ENCODE measurements at regions not wholly inside any gene's neighbourhood (a gene's known extent, or its start where the extent isn't known, plus 50 kb on each side); places are given as distances from the start of the nearest gene placed in this dataset.
A peak's percentile ranks its signal among the peaks of the same experiment; 100 is the strongest.
"Not testable (repeated sequence)": the region's sequence is repeated elsewhere in the genome, so short reads cannot be mapped to it uniquely, and the experiment has no call there.

DNA sequence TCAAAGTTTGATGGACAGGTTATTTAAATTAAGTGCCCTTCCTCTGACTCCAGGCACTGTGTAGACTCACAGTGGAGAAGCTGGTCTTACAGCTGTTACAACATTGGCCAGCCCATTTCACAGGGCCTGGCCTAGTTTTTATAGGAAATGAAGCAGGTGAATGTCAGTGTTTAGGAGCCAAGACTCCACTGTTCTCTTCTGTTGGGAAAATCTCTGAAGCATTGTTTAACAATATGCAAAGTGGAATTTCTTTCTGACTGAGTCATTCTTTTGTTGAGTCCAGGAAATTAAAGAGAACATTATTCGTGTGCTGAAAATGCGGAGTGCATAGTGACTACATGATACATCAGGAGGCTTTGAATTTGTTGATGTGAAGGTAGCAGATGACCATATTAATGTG lies 64.7 kb downstream of the ARRDC4 start:
- DNase-seq = no peak

DNA sequence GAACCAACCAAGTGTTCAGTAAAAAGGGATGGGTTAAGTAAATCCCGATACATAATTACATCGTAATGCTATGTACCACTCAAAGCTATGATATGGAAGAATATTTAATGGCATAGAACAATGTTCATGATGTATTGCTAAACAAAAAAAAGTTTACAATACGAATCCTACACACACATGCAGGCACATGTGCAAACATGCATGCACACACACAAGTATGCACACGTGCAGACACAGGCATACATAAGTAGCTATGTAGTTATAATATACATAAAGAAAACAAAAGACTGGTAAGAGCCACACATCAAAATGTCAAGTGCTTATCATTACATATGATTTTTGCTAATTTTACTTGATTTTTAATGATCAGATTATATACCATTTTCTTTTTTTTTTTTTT lies 74.2 kb downstream of the ARRDC4 start:
- DNase-seq = no peak

DNA sequence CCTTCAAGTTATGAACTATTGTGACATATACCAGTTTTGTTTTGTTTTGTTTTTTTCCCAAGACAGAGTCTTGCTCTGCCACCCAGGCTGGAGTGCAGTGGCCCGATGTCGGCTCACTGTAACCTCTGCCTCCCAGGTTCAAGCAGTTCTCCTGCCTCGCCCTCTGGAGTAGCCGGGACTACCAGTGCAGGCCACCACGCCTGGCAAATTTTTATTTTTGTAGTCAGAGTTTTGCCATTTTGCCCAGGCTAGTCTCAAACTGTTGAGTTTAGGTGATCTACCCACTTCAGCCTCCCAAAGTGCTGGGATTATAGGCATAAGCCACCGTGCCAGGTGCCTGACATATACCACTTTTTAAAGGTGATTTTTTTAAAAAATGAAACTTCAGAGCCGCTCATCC lies 74.6 kb downstream of the ARRDC4 start:
- no peak for DNase-seq

DNA sequence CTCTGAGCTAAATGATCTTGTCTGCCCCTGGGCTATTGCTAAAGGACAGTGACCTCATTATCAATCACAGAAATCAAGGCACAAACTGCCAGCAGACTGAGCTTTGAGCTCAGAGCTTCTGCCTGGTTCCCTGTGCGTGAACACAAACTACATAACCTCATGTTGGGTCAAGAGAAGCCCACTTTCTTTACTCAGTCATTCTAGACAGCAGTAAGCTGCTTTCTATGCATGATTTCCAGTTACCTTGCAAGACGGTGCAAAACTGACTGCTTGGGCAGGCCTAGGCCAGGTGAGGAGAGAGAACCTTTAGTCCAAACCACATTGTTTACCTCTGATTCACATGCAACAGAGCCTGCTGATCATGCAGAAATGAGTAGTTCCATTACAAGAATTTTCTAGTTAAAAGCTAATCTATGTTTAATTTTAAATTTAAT lies 75.1 kb downstream of the ARRDC4 start:
- DNase-seq = no peak

DNA sequence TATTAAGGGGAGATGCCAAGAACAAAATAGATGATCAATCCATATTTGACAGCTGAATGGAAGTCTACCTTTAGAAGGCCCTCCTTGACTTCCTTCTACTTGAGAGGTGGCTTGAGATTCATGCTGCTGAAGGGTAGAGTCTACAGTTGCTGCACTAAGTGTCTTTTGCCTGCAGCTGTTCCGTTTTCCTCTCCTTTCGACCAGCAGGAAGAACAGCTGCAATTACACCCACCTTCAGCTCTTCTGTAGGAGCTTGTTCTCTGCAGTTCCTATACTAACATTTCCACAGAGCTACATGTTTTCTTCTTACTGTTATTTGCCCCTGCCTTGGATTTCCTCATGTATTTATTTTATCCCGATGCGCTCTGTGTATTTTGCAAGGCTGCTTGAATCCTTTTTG lies 79.1 kb downstream of the ARRDC4 start:
- DNase-seq = no peak

DNA sequence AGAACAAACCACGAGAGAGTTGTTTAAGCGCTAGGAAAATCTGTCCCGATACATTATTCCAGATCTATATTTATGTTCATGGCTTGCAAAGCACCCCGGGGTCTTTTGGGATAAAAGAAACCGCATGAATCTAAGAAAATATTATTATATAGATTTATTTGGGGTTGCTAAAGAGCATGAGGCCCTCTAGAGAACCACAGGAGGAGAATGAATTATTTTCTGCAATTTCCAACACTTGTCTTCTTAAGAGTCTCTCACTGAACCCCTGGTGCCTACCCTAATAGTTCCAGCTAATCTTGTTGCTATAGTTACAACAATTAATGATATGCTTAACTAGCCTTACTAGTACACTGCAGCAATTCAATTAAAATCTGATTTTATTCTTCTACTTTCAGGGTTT lies 79.6 kb downstream of the ARRDC4 start:
- no peak for DNase-seq

DNA sequence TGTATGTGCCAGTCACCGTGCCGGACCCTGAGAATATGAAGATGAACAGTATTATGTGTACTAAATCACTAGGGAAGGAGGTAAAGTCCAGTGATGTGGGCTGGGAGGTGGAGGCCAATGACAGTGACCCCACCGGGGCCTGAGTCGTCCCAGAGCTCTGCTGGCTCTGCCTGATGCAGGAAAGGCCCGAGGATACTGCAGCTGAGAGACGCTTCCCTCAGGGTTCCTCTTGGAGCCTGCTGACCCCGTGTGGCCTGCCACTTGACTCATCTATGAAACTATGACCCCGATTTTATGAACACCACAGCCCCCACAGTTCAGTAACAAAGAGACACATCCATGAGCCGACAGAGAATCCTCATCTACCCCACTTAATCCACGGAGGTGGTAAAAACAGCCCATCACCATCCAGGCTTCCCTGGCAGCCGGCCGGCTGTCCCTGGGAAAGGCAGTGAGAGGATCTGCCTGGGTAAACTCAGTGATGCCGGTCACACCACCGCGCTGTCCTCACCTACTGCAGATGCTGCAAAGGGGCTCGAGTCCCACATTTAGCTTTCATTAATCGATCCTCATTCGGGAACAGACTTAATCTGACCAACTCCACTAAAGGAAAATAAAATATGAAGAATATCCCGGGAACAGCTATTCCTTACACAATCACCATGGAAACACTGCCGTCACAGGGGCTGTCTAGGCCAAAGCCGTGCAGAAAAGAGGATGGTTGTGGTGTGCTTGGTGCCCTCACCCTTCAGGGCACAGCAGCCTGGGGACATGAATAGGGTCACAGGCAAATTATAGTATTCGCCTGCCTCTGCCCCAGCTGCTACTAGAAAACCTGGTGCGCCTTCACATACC lies 82.9 kb downstream of the ARRDC4 start:
- no peak for DNase-seq

DNA sequence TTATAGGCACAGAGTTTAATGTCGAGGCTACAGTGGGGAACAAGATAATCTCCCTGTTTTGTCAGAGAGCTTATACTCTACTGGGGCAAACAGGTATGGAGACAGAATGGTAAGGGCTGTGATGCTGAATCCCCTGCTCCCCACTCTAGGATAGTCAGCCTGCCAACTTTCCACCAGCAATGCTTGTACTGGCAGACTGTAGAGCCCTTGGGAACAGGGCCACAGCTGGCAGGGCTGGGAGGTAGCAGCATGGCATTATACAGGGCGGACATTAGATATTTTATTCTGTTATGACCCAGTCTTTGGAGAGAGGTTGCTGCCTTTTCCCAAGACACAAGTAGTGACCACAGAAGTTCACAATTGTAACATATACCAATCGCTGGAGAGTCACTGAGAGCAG lies 91.2 kb downstream of the ARRDC4 start:
- DNase-seq = no peak

DNA sequence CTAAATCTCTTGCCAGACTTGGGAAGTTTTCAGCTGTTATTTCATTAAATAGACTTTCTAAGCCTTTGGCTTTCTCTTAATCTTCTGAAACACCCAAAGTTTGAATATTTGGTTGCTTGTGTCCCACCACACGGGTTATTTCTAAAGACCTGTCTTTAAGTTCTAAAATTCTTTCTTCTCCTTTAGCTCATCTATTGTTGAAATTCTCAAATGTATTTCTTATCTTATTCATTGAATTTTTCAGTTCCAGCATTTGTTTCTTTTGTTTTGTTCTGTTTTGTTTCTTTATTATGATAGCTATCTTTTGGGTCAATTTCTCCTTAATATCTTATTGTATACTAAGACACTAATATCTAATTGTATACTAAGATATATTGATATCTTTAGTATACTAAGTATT lies 97.0 kb downstream of the ARRDC4 start:
- no peak for DNase-seq

DNA sequence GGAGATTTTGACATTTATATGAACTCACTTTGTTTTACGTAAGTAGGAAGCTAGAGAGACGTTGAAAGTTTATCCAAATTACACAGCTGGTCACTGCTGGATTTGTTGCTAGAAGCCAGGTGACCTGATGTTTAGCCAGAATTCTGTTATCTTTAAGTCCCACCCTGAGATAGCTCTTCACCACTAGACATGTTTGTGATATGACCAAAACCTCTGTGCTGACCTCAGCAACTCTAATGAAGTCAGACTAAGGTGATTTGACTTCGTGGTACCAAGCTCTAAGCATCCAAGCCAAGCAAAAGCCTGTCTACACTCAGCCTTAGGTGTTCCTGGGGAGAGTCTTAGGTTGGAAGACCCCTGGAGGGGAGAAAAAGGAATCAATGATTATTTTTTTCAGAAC lies 102.4 kb downstream of the ARRDC4 start:
- peak; percentile 24 for DNase-seq

DNA sequence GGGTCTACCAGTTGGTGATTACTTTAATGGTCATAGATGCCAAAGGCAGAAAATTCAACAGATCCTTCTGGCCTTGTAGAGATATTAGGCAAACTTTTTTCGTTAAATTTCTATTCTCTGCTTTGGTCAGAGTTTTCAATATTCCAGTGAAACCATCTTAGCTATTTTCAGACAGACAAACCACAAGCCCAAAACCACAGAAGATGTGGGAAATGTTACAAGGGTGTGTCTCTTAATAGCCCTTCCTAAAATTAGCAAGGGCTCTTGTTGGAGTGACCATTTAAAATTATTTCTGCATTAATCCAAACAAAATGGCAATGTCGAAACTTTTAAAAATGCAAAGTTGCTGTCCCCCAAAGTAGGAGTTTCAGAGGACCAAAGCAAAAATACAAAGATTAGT lies 102.8 kb downstream of the ARRDC4 start:
- DNase-seq = peak; percentile 9

DNA sequence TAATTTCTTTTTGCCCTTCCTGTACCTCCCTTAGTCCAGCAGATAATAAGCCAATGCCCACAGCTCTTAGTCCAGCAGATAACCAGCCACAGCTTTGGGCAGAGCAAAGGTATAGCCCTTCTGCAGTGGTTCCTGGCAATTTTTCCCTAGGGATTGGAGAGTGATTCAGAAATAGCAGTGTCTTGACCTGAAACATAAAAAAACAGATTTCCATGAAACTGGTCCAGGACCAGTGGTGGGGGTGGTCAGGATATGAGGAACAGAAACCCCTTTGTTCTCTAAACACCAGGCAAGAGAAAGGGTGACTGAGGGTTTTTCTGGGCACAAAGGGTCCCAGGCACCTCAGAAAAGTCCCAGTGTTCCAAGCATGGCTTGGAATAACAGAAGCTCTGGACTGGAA lies 103.4 kb downstream of the ARRDC4 start:
- DNase-seq = no peak

DNA sequence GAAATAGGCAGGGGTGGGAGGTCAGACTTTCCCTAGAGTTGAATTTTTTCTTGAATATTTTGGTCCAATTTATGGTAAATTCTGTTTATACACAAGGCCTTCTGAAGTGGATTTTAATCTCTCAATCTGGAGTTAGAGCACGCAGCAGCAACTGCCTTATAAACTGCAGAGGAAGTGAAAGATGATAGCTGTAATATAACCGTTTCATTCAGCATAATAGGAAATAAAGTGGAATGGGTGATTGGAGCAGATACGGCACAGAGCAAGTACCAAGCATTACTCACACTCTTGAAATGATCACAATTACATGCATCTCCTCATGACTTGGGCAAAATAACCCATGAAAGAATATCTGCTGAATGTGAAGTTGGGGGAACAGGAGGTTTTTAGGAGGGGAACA lies 106.8 kb downstream of the ARRDC4 start:
- DNase-seq = peak; percentile 41

DNA sequence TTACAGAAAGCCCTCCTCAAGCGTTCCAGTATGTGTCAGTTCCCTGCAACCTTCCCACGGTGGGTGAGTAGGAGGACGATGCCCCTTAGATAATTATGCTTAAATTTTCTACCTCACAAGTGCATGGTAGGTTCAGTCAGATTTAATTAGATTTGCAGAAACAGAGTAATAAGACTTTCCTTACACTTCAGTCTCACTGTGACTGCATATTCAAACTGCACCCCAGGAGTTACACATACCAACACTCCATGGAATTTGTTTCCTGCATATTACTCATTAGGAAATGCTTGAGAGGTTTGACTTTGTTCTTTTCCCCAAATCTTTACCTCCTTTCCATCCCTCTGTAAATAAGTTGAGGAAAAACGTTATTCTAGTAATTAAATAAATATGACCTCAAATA lies 108.8 kb downstream of the ARRDC4 start:
- DNase-seq = no peak

DNA sequence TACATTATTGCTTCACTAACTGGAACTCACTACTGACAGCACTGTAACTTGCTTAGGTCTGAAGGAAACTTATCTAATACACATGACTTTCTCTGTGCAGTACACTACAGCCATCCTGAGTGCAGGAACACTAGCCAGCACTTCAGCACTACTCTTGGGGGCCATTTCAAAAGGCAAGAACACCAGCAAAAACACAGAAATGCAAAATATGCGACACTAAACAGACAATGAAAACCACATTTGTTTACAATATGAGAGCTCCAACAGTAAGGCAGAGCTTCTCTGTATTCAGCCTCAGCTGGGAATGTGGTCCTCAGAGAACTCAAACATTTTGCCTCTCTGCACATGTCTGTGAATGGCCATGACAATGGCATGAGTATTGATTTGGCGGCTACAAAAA lies 109.6 kb downstream of the ARRDC4 start:
- no peak for DNase-seq

DNA sequence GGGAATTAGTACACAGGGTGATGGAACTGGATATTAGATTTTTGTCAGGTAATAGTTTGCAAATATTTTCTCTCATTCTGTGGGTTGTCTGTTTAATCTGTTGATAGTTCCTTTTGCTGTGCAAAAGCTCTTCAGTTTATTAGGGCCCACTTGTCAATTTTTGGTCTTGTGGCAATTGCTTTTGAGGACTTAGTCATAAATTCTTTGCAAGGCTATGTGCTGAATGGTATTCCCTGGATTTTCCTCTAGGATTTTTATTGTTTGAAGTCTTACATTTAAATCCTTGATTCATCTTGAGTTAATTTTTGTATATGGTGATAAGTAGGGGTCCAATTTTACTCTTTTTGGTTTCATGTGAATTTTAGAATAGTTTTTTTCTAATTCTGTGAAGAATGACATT lies 111.3 kb downstream of the ARRDC4 start:
- DNase-seq = no peak

DNA sequence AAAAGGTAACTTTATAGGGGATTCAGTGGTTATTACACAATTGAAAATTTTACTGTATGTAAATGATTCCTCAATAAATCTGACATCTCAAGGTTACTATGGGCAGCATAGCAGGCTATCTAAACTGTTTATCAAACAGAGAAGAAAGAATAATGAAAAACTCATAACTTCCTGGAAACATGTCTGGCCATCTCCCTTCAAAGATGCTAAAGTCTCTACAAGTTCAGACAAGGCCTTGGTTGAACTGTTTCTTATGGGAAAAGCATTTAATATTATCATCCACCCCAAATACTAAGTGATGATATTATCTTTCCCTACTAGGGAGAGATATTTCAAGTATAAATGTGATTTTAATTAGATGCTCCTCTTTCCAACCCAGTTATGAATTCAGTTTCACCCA lies 114.9 kb downstream of the ARRDC4 start:
- DNase-seq = no peak

DNA sequence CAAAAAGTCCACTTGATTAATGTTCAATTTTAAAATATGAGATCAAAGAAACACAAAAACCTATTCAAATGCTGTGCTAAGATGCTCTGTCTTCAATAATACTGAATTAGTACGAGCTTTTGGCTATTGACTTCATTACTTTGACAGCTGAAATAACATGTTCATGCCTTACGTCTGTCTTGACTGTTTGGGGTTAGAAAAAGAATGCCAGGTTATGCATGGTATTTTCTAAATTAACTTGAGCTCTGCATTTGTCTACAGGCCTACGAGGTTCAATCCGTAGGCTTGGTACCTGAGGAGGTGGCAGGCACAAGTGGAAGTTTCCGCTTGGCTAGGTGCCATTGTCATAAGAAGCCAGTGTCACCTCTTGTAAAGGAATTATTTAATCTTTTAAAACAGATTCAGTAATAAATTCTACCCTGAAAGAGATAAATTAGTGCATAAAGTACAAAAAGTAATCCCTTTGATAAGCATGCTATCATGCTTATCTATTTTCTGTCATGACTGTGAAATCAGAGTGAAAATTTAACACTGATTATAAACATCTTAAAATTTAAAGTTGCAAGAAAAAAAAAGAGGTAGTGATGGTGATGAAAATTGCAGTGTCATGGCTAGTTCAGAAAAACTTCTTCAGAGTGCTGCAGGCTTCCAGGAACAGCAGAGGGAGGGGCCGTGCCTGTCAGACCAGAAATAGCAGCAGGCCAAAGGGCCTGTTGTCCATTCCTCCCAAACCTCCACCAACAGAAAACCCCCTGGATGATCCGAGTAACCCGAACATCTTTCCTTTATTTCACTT lies 115.7 kb downstream of the ARRDC4 start:
- peak; percentile 87 for DNase-seq

DNA sequence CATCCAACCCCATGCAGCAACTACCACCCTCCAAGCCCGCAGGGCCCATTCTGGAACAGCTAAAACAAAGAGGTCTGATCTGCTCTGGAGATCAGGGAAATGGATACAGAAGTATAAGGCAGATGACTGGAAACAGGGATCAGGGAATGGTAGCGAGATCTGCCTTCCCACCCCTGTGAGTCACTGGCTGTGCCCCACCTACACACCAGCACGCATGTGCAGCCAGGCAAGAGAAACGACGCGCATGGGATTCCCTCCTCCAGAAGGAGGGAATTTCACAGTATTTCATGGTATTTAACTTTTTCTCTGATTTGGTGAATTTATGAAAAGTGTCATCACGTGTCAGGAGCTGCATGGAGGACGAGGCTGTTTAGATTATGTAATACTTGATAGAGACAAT lies 116.7 kb downstream of the ARRDC4 start:
- DNase-seq = no peak

DNA sequence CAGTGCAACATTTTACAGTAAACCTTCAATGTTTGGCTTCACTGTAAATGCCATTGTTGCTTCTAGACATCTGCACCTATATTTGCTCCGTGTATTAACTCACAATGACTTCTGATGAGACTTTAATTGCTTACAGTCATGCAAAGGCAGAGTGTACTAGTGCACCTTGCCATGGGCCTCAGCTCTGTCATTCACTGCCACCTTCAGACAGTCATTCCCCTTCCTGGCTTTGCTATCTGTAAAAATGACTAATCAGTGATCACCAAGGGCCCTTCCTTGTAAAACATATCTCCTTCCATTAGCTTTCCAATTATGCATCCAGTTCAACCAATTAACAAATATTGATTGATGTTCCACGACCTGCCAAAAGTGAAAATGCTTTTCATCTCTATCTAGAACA lies 120.3 kb downstream of the ARRDC4 start:
- no peak for DNase-seq

DNA sequence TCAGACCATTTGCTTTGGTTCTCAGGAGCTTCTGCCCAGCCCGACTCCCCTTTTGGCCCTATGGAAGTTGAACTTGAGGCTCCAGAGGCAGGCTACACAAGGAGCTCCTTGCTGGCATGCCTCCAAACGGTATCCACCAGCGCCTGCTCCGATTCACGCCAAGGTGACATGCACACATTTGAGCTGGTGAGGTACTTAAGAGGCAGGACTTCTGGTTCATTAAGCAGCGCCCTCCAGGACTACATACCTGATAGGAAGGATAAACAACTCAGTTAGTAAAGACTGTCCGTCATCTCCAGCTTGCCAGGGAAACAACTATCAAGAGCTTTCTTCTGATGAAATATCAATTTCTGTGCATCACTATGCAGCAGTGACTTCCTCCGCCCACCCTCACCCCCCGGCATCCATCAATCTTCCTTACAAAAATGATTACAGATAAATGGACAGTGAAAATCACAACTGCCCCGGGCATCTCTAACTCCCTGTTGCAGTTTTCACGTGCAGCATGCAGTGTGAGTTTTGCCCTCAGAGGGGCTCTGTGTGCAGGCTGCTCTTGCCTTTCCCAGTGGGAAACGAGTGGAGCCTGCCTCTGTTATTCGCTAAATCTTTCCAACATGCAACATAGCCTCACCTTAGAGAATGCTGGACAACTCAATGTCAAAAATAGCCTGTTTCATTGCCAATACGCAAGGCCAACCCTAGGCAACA lies 122.9 kb downstream of the ARRDC4 start:
- no peak for DNase-seq

DNA sequence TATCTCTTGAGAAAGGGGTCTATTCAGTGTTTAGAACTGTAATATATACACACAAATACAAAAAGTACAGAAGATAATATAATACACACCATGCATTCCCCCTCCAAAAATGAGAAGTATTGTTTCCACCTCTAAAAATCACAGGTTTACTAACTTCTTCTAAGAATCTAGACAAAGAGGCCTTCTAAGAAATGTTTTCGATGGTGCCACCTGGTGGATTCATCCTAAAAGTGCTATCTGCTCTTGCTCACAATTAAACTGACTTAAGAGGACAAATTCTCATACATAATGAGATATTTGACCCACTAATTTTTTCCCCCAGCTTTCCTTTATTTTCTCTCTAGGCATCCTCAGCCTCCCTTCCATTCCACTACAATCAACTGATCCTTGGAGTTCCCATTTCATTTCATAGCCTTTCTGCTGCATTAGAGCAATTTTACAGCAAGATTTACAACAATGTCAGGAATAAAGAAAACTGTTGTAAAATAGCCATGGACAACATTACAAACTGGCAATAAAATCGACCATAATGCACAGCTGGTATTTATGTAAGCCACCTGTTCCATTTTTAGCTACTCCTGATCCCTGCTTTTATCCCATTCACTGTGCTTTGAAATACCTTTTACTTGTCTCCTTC lies 124.6 kb downstream of the ARRDC4 start:
- DNase-seq = peak; percentile 84

DNA sequence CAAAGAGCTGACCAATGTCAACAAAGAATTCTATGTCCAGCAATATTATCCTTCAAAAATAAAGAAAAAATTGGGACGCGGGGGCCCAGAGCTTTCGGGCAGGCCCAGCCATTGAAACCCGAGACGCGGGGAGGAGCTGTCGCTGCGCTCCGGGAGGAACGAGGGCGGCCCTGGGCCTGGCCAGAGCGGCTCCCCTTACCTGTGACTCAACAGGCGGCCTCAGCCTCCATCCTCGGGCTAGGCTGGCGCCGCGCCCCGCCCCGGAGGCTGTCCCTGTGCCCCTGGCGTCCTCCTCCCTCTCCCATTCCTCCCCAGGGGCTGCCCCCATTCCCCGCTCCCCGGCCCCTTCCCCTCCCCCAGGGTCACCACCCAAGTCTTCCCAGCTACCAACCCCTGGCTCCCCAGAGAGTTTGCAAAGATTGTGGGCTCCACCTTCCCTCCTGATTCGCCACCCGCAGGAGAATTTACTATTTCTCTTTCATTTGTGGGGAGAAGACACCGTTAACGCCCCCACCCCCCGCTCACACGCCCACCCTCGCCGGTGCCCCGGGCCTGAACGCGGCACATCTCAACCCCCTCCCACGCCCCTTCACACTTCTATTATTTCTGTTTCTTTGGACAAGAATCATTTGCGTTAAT lies 127.9 kb downstream of the ARRDC4 start:
- DNase-seq = not testable (repeated sequence)
